ENCODE measurements at regions not wholly inside any gene's neighbourhood (a gene's known extent, or its start where the extent isn't known, plus 50 kb on each side); places are given as distances from the start of the nearest gene placed in this dataset.
"Not testable (repeated sequence)": the region's sequence is repeated elsewhere in the genome, so short reads cannot be mapped to it uniquely, and the experiment has no call there.

DNA sequence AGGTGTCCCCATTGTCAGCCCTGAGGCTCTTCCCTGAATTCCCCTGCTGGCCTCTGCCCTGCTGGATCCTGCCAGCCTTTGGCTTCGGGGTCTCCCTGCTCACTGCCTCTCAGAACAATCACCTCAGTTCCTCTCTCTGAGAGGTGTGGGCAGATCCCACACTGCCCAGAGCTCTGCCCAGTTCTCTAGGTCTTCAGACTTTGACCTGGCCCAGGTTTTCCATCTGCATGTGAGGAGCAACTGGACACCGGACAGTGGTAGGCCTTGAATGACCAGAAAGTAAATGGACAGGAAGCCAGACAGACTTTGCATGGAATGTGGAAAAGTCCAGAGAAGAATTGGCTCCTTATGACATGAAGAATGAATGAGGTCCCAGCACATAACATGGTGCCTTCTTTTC lies 111.8 kb downstream of the FOXD4L6 start:
- not testable (repeated sequence) for DNase-seq

DNA sequence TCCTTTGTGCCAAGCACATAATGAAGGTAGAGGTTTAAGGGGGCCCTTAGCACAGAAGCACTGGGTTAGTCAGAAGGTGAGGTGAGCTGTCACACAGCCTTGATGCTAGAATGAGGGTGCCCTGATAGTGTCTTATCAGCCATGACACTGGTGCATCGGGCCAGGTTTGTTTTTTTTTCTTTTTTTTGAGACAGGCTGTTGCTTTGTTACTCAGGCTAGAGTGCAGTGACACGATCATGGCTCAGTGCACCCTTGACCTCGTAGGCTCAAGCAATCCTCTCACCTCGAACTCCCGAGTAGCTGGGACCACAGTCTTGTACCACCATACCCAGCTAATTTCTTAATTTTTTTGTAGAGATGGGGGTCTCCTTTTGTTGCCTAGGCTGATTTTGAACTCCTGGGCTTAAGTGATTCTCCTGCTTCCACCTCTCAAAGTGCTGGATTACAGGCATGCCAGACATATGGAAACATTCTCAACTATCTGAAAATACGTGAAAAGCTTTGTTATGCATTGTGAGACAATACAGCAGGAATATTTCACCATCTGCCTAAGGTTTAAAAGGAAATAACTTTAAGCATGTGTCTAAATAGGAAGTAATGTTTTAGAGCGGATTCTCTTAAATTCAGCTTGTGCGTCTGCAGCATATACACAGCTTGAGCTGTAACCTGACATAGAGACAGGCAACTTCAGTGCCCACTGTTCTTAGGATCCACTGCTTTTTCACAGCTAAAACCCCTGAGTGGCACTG lies 128.4 kb downstream of the FOXD4L6 start:
- not testable (repeated sequence) for DNase-seq

DNA sequence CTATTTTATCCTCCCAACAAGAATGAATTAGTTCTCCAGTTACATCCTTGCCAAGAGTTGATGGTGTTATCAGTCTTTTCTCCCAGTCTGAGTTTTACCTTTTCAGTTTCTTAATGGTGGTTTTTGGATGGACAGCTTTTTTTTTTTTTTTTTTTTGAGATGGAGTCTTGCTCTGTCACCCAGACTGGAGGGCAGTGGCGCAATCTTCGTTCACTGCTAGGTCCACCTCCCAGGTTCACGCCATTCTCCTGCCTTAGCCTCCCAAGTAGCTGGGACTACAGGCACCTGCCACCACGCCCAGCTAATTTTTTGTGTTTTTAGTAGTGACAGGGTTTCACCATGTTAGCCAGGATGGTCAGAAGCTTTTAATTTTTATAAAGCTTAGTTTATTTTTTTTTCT lies 133.0 kb downstream of the FOXD4L6 start:
- DNase-seq, result not testable (repeated sequence)

- DNase-seq, result not testable (repeated sequence)
These were observed 134.6 kb downstream of the FOXD4L6 start for GRCh38 chr9:40993842-40994241.

GRCh38 chr9:40993375-40993774 lies 135.1 kb downstream of the FOXD4L6 start:
- DNase-seq, result not testable (repeated sequence)

- not testable (repeated sequence) for DNase-seq
These were observed 136.0 kb downstream of the FOXD4L6 start for GRCh38 chr9:40992472-40992821.

DNA sequence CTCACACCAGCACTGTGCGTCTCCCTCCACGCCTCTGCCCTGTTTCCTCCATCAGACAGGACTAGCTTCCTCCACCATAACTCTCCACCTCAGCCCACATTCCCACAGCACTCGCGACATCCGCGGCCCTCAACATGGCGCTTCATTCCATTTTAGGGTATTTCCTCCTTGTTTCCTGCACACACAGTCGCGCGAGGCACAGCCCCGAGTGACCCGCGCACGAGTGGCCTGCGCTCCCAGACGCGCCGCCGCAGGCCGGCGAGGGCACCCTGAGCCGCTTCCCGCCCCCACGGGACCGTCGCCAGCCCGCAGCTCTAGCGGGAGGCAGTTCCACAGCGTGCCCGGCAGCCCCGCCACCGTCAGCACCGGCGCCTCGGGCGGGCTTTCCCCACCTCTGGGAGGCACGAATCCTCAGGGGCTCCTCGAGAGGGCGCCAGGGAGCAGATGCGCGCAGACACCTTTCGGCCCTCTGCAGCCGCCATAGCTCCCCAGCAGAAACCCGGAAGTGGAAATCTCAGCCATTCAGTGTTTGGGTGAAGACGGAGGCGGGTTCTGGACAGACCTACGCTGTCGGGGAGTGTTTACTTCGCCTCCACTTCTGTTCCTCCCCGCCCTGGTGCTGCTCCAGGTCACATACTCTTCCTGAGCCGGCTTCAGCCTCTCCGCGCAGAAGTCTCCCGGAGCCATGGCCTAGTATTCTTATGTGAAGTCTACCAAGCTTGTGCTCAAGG lies 136.6 kb downstream of the FOXD4L6 start:
- DNase-seq, result peak; percentile 99

- not testable (repeated sequence) for DNase-seq
These were observed 137.3 kb downstream of the FOXD4L6 start for GRCh38 chr9:40991100-40991740.

- DNase-seq, result not testable (repeated sequence)
These were observed 142.1 kb downstream of the FOXD4L6 start for GRCh38 chr9:40986332-40986731.

- not testable (repeated sequence) for DNase-seq
These were observed 153.1 kb downstream of the FOXD4L6 start for GRCh38 chr9:40975351-40975750.

DNA sequence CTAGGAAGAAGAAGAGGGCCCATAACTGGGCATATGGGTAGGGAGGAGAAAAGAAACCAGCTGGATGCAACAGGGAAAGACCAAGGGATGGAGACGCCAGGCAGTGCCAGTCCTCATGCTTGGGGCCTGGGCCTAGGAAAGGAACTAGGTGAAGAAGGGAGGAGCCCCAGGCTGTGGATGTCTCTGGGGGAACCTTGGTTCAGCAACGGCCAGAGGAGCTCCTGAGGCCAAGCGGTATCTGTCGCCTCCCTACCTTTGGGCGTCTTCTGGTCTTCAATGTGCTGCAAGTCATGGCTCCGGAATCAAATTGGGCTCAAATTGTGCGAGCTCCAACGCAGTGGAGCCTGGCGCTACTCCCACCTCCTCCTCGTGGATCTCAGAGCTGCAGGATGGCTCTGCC lies 153.6 kb downstream of the FOXD4L6 start:
- not testable (repeated sequence) for DNase-seq

GRCh38 chr9:40971773-40972172 lies 156.7 kb downstream of the FOXD4L6 start:
- not testable (repeated sequence) for DNase-seq

- not testable (repeated sequence) for DNase-seq
These were observed 158.1 kb downstream of the FOXD4L6 start for GRCh38 chr9:40970340-40970739.

GRCh38 chr9:40962461-40962860 lies 166.0 kb downstream of the FOXD4L6 start:
- DNase-seq, result not testable (repeated sequence)

DNA sequence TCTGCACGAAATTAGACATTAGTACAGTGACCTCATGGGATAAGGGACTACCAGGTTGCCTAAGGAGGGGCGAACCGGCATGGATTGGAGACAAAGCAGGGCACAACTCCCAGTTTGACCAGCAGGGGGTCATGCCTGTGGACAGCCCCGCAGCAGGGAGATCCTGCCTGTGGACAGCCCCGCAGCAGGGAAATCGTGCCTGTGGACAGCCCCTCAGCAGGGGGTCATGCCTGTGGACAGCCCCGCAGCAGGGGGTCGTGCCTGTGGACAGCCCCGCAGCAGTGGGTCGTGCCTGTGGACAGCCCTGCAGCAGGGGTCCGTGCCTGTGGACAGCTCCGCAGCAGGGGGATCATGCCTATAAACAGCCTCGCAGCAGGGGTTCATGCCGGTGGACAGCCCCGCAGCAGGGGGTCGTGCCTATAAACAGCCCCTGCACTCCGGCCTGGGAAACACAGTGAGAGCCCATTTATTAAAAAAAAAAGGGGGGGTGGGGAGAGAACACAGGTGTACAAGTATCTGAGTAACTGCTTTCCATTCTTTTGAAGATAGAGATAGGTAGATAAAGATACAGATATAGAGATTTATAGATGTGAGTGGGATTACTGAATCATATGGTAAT lies 176.5 kb downstream of the FOXD4L6 start:
- peak; percentile 55 for DNase-seq

DNA sequence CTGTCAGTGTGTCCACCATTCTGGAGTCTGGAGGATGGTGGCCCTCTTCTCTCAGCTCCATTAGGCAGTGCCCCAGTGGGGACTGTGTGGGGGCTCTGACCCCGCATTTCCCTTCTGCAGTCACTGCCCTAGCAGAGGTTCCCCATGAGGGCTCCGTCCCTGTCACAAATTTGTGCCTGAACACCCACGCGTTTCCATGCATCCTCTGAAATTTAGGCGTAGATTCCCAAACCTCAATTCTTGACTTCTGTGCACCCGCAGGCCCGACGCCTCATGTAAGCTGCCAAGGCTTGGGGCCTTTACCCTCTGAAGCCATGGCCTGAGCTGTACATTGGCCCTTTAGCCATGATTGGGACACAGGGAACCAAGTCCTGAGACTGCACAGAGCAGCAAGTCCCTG lies 182.3 kb downstream of the FOXD4L6 start:
- DNase-seq, result not testable (repeated sequence)

- not testable (repeated sequence) for DNase-seq
These were observed 185.8 kb downstream of the FOXD4L6 start for GRCh38 chr9:40942730-40943129.

DNA sequence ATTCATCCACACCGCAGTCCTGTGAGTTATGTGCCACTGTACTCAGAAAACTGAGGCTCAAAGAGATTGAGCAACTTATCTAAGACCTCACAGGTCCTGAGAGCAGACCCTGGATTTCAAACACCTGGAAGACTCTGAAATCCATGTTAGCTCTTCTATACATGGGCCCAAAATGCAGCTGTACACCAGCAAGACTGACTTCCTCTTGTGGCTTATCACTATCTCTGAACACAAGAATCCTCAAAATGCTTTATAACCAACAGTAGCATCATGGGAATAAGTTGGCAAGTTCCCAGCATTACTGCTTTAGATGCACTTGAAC lies 188.6 kb downstream of the FOXD4L6 start:
- DNase-seq, result not testable (repeated sequence)

DNA sequence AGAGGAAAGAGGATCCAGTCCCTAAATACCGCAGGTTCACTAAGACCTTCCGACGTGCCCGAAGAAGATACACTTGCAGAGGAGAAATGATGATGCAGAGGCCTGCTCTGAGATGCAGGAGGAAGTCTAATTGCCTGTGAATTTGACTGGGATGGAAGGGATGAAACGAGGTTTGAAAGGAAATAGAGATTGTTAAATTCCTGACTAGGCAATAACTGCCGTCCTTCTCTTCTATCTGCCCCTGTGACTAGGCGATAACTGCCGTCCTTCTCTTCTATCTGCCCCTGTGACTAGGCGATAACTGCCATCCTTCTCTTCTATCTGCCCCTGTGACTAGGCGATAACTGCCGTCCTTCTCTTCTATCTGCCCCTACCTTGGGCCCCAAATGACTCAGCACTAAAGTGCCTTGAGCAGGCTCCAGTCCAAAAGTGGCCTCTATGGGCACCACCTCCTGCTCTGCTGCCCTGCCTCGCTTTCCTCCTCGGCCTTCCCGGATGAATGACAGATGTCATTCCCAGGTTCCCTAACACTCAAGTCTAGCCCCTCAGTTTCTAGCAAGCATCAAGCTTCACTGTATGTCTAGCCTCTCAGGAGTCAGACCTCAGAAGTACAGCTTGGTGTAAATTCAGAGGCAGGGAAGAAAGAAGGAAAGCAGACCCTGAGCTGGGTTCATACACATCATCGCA lies 189.1 kb downstream of the FOXD4L6 start:
- not testable (repeated sequence) for DNase-seq

DNA sequence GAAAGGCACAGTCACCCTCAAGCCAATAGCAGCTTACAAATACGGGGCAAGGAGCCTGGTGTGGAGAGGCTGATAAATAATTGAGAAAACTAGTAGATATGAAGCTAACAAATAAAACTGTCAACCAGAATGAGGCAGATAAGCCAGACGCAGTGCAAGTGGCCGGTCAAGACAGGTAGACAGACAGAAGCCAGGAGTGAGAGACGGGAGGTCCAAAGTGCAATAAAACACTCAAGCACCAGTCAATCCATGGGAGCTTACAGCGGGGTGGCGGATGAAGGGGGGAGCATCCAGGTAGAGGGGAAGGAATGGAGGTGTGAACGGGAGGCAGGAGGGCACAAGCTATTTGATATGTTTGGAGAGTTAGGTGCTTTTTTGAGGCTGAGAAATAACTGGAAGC lies 193.1 kb downstream of the FOXD4L6 start:
- DNase-seq, result no peak

DNA sequence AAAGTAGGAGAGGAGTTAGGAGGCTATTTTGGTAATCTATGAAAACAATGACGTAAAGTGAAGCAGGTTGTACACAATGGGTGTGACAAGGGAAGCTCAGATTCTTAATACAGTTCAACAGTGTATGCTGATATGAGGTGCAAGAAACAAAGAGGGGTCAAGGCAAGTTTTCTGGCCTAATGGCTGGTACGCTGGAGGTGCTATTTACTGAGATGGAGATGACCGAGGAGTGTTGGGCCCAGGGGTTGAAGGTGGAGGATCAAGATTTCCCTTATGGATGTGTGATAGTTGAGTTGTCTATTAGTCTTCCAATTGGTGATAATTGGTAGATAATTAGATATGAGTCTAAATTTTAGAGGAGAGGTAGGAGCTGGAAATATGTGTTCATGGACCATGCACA lies 194.0 kb downstream of the FOXD4L6 start:
- not testable (repeated sequence) for DNase-seq

GRCh38 chr9:40930426-40930825 lies 198.1 kb downstream of the FOXD4L6 start:
- not testable (repeated sequence) for DNase-seq

DNA sequence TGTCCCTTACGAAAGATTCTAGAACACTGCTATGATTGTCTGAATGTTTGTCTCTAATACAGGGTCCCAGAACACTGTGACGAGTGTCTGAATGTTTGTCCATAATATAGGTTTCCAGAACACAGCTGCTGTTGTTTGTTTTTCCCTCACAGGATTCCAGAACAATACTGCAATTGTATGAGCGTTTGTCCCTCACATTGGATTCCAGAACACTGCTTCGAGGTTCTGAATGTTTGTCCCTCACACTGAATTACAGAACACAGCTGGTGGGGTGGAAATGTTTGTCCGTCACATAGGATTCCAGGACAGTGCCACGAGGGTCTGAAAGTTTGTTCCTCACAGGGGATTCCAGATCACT lies 199.0 kb downstream of the FOXD4L6 start:
- not testable (repeated sequence) for DNase-seq

Measured in fibroblast of skin of scalp (primary cell).